SIG-M5 treated with dmso at 0.1 percent for 504 hours (cell line): ENCODE measurements at regions not wholly inside any gene's neighbourhood (a gene's known extent, or its start where the extent isn't known, plus 50 kb on each side); places are given as distances from the start of the nearest gene placed in this dataset.

Source experiments
- DNase-seq: peaks from one replicate; lab custom pipeline; 2025; ENCODE audit not compliant: unreplicated experiment; lab: John Stamatoyannopoulos, UW

DNA sequence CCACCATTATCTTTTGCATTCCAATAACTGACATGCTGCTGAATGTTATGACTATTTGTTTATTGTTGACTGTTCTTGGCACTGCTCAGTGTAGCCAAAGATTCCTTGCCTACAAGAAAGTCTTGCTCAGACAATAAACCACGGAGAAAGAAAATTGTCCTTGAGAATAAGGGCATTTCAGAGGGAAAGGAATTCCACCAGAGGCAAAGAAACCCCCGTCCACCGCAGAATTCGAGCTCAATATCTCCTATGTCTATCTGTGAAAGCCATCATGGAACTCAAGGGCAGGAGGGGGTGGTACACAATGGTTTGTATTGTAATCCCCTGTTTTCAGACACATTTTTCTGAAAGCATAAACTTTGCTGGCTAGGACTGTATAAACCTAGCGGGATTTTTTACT, 70.3 kb upstream of the ADAMTS16 start:
- no peak for DNase-seq

- DNase-seq: no peak
Observed at GRCh38 chr5:5071554-5071953, 68.6 kb upstream of the ADAMTS16 start.

DNA sequence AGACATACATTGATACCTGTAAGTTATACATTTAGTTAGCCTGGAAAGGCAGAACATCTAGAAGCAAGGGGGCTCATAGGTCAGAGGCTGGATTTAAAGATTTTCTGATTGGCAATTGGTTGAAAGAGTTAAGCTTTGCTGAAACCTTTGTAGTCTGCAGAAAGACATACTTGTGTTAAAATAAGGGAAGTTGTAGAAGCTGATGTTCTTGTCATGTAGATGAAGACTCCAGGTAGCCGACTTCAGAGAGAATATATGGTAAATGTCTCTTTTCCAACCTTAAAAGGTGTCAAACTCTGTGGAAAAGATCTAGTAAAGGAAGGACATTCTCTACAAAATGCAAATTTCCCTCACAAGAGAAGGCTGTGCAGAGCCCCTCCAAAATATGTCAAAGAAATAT, 62.9 kb upstream of the ADAMTS16 start:
- no peak for DNase-seq

- no peak for DNase-seq
Observed at GRCh38 chr5:5078009-5078897, 61.9 kb upstream of the ADAMTS16 start.

GRCh38 chr5:5079876-5080275, 60.3 kb upstream of the ADAMTS16 start:
- DNase-seq: no peak

DNA sequence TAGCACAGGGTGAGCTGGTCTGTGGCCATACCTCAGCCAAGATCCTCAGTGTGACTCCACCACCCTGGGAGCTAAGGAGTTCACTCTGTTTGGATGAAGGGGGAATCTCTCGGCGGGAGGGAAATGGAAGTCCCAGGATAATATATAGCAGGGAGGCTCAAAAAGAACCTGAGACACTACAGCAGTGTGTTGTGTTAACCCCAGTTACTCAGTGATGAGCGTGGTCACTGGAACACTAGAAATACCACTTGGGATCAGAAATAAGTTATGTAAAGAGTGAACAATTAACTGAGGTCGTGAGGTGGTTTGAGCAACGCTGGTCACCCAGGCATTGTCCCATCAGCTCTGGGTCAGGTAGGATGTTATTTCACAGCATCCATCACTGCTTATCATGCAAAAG, 59.3 kb upstream of the ADAMTS16 start:
- no peak for DNase-seq

DNA sequence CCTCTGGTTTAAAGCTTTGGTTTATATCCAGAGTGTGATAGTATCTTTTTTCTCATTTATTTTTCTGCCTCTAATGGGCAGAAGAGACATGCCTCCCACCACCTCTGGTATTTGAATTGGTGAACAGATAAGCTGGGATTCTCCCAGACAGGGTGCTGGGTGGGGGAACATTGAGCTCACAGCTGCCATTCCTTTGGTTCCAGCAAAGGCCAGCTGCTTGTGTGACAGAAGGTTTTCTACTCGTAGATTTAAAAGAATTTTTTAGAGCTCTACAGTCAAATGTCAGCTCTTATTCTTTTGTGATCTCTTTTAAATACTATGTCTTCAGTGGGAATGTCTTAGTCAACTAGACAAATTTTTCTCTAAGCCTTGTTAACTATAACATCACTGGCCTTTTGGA, 54.7 kb upstream of the ADAMTS16 start:
- DNase-seq: no peak

DNA sequence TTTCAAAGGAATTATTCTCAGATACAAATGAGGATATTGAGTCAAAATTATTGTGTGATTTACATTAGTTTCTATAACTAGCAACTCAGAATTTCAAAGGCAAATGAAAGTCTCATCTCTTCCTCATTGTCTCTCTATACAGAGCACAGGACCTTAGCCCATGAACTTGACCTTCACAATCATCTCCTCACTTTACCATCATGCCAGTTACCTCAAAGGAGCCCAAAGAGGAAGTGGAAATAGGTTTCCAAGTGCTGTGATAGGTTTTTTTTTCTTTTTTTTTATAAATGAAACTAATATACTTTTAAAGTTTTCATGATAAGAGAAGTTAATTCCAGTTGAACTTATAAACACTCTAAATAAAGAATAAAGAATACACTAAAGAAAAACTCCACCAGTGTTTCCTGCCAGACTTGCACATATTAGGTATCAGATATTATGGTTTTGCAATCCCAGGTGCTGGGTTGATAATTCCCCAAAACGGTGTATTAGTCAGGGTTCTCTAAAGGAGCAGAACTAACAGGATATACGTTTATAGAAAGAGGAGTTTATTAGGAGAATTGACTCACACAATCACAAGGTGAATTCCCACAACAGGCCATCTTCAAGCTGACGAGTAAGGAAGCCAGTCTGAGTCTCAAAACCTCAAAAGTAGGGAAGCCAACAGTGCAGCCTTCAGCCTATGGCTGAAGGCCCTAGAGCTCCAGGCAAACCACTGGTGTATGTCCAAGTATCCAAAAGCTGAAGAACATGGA, 50.1 kb upstream of the ADAMTS16 start:
- DNase-seq: no peak
